A549 (cell line): ENCODE measurements at regions not wholly inside any gene's neighbourhood (a gene's known extent, or its start where the extent isn't known, plus 50 kb on each side); places are given as distances from the start of the nearest gene placed in this dataset.

ENCODE experiments used
- ATAC-seq, 2 experiments: fragments of 200-7000 bp in 1 of 2; fragments of >200 bp in 1 of 2; cut with Nextera tagmentation in 1 of 2; cut with Tn5 transposase in 1 of 2; 3 replicates each; pipeline versions ENCODE4 v1.8.0 to v1.9.1; 2018 to 2020; ENCODE audit warnings: mild to moderate bottlenecking in 1 of 2, moderate library complexity in 1 of 2
- CTCF ChIA-PET: fragments of 300-600 bp; sonication (Branson Sonifier 250); formaldehyde crosslinking; extraction: SDS; loops from one replicate; lab custom pipeline; 2021; ENCODE audit warnings: antibody characterized with exemption, inconsistent platforms; lab: Yijun Ruan, JAX
- POLR2A ChIA-PET: fragments of 350-600 bp; formaldehyde crosslinking; extraction: SDS; loops from one replicate; lab custom pipeline; 2021; ENCODE audit warnings: antibody characterized with exemption, inconsistent platforms; lab: Yijun Ruan, JAX
- DNase-seq, 2 experiments: peaks; one replicate each; pipeline versions ENCODE4 v3.0.0 to v3.0.0-alpha.2; 2011 to 2016; ENCODE audit warnings: low read depth in 1 of 2, low spot score in 1 of 2
- FAIRE-seq: peaks from 2 replicates; lab custom pipeline; 2011; peaks lifted over from hg19 to GRCh38; lab: Jason Lieb, UNC
- H3K27ac ChIP-seq, 2 experiments: fragments of >200 bp; sonication (Bioruptor Twin); formaldehyde crosslinking; 3 replicates each; pipeline ENCODE4 v1.5.1; 2016 to 2017
- H3K4me1 ChIP-seq: fragments of >200 bp; sonication (Bioruptor Twin); formaldehyde crosslinking; 3 replicates; pipeline ENCODE4 v1.6.1; 2016
- H3K4me2 ChIP-seq: fragments of >200 bp; sonication (Bioruptor Twin); formaldehyde crosslinking; 3 replicates; pipeline ENCODE4 v1.6.1; 2016
- H3K4me3 ChIP-seq: fragments of >200 bp; sonication (Bioruptor Twin); formaldehyde crosslinking; 3 replicates; pipeline ENCODE4 v1.5.1; 2016
- H3K9me3 ChIP-seq: fragments of >200 bp; sonication (Bioruptor Twin); formaldehyde crosslinking; 3 replicates; pipeline ENCODE4 v1.6.1; 2016
- CBX2 ChIP-seq: fragments of 200-600 bp; sonication (generic); IDR thresholded peaks from 2 replicates; pipeline ENCODE4 v1.6.1; 2016; ENCODE audit warnings: low read depth, mild to moderate bottlenecking, borderline replicate concordance
- CHD4 ChIP-seq: fragments of 200-600 bp; sonication (generic); IDR thresholded peaks from 2 replicates; pipeline ENCODE4 v1.6.1; 2016; ENCODE audit warnings: antibody characterized with exemption, mild to moderate bottlenecking, borderline replicate concordance
- EHMT2 ChIP-seq: fragments of 200-600 bp; sonication (generic); IDR thresholded peaks from 2 replicates; pipeline ENCODE4 v1.6.1; 2016; ENCODE audit warnings: antibody characterized with exemption, low read depth, mild to moderate bottlenecking, moderate library complexity
- FOXS1 ChIP-seq: fragments of 250-450 bp; sonication (Bioruptor Pico); IDR thresholded peaks from 2 replicates; pipeline ENCODE4 v1.5.0; 2020; ENCODE audit warnings: mild to moderate bottlenecking, moderate library complexity
- GATA3 ChIP-seq: IDR thresholded peaks from 2 replicates; pipeline ENCODE4 v1.6.1; 2012; ENCODE audit warnings: borderline replicate concordance
- HOXB13 ChIP-seq: fragments of 250-450 bp; sonication (Bioruptor Pico); IDR thresholded peaks from 2 replicates; pipeline ENCODE4 v1.5.0; 2020; ENCODE audit warnings: low read depth, mild to moderate bottlenecking, moderate library complexity
- HOXB5 ChIP-seq: fragments of 250-450 bp; sonication (Bioruptor Pico); IDR thresholded peaks from 2 replicates; pipeline ENCODE4 v1.5.0; 2020; ENCODE audit warnings: mild to moderate bottlenecking, moderate library complexity
- NFE2L2 ChIP-seq: fragments of 150-350 bp; conservative IDR thresholded peaks from 2 replicates; pipeline ENCODE4 v1.6.1; 2014; ENCODE audit warnings: low read length
- PHF8 ChIP-seq: fragments of 200-600 bp; sonication (generic); IDR thresholded peaks from 2 replicates; pipeline ENCODE4 v1.6.1; 2016; ENCODE audit warnings: low read depth, mild to moderate bottlenecking, antibody characterized with exemption, moderate library complexity, borderline replicate concordance
- POLR2A ChIP-seq: IDR thresholded peaks from 2 replicates; pipeline ENCODE4 v1.6.1; 2012; ENCODE audit warnings: mild to moderate bottlenecking, low read length
- RAD21 ChIP-seq, 2 experiments: fragments of >200 bp in 1 of 2; sonication (Bioruptor Twin) in 1 of 2; formaldehyde crosslinking in 1 of 2; IDR thresholded peaks in 1 of 2; conservative IDR thresholded peaks in 1 of 2; 2 replicates in 1 of 2; 3 replicates in 1 of 2; pipeline ENCODE4 v1.6.1; 2012 to 2018; ENCODE audit warnings: inconsistent platforms in 1 of 2
- RCOR1 ChIP-seq: fragments of 150-350 bp; IDR thresholded peaks from 2 replicates; pipeline ENCODE4 v1.6.1; 2014; ENCODE audit warnings: antibody characterized with exemption, low read length, low read depth
- RNF2 ChIP-seq: fragments of 200-600 bp; sonication (generic); IDR thresholded peaks from 2 replicates; pipeline ENCODE4 v1.6.1; 2016; ENCODE audit warnings: low read depth, mild to moderate bottlenecking, antibody characterized with exemption, moderate library complexity, borderline replicate concordance
- SREBF2 ChIP-seq: fragments of 450-650 bp; IDR thresholded peaks from 2 replicates; pipeline ENCODE4 v1.6.1; 2014; ENCODE audit warnings: mild to moderate bottlenecking, moderate library complexity
- ZC3H11A ChIP-seq: fragments of 450-650 bp; IDR thresholded peaks from 2 replicates; pipeline ENCODE4 v1.6.1; 2014; ENCODE audit warnings: antibody characterized with exemption, mild to moderate bottlenecking
- ZFP36 ChIP-seq: fragments of 450-650 bp; IDR thresholded peaks from 2 replicates; pipeline ENCODE4 v1.6.1; 2014; ENCODE audit warnings: borderline replicate concordance; ENCODE audit not compliant: partially characterized antibody
- WGBS: methylation state at CpG from one replicate; pipeline ENCODE4 v1.1.6; 2017; ENCODE audit errors: missing lambda C conversion rate; 5-methylcytosine and 5-hydroxymethylcytosine counted together
- TF ChIP-seq, protein P1 (sequence below): fragments of 250-450 bp; sonication (Bioruptor Pico); IDR thresholded peaks from 2 replicates; pipeline ENCODE4 v1.5.0; 2020; ENCODE audit warnings: low read depth, mild to moderate bottlenecking, moderate library complexity
- TF ChIP-seq, protein P2 (sequence below): IDR thresholded peaks from 2 replicates; pipeline ENCODE4 v1.6.1; 2012
- TF ChIP-seq, protein P3 (sequence below): fragments of 250-450 bp; sonication (Bioruptor Pico); IDR thresholded peaks from 2 replicates; pipeline ENCODE4 v1.5.0; 2021; ENCODE audit warnings: mild to moderate bottlenecking, moderate library complexity, borderline replicate concordance
- TF ChIP-seq, protein P4 (sequence below): fragments of 150-350 bp; IDR thresholded peaks from 2 replicates; pipeline ENCODE4 v1.6.1; 2014; ENCODE audit warnings: low read depth, mild to moderate bottlenecking, low read length
- TF ChIP-seq, protein P5 (sequence below): IDR thresholded peaks from 2 replicates; pipeline ENCODE4 v1.6.1; 2012

DNA sequence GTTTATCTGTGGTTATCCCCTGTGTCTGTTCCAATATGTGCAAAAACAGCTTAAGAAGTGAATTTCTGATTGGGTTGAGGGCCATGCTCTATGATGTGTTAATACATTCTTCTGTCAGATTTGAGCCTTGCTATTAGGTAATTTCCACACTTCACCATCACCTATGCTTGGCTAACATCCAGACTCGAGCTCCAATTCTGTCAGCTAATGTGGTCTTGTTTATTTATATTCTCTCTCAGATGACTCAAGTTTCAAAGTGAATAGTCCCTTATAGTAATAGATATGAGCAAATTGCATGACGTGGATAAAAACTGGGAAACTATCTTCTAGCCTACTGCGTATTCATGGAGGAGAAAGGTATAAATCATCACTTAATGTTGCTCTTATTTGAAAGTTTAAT is 451.3 kb downstream of the SNAPC1 start:
- 14% methylated on average over 3 of the region's 3 CpGs for WGBS
- Histone ChIP-seq H3K9me3 (no peaks in the 10 kb centered on the region), H3K27ac (no peak overlapping the region), H3K4me3 (no peak overlapping the region), H3K4me2 (no peak overlapping the region), H3K4me1 (no peaks in the 10 kb centered on the region)
- ATAC-seq (no peak), FAIRE-seq (no peak), DNase-seq (no peak)
- CTCF ChIA-PET, result no interaction called here
- TF ChIP-seq, protein P1, sequence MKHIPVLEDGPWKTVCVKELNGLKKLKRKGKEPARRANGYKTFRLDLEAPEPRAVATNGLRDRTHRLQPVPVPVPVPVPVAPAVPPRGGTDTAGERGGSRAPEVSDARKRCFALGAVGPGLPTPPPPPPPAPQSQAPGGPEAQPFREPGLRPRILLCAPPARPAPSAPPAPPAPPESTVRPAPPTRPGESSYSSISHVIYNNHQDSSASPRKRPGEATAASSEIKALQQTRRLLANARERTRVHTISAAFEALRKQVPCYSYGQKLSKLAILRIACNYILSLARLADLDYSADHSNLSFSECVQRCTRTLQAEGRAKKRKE (CRISPR knock-in tag), result no peak
- TF ChIP-seq RAD21 (conservative IDR thresholded peaks at IDR 0.05 in 1 of 2, IDR thresholded peaks at IDR 0.05 in 1 of 2), result no peak
- TF ChIP-seq HOXB5 (CRISPR knock-in tag), result no peak
- no peak for TF ChIP-seq SREBF2
- TF ChIP-seq RNF2, result no peak
- TF ChIP-seq, protein P2, sequence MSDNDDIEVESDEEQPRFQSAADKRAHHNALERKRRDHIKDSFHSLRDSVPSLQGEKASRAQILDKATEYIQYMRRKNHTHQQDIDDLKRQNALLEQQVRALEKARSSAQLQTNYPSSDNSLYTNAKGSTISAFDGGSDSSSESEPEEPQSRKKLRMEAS, result no peak
- no peak for TF ChIP-seq CBX2
- no peak for TF ChIP-seq CHD4
- TF ChIP-seq, protein P3, sequence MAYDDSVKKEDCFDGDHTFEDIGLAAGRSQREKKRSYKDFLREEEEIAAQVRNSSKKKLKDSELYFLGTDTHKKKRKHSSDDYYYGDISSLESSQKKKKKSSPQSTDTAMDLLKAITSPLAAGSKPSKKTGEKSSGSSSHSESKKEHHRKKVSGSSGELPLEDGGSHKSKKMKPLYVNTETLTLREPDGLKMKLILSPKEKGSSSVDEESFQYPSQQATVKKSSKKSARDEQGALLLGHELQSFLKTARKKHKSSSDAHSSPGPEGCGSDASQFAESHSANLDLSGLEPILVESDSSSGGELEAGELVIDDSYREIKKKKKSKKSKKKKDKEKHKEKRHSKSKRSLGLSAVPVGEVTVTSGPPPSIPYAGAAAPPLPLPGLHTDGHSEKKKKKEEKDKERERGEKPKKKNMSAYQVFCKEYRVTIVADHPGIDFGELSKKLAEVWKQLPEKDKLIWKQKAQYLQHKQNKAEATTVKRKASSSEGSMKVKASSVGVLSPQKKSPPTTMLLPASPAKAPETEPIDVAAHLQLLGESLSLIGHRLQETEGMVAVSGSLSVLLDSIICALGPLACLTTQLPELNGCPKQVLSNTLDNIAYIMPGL, result no peak
- no peak for TF ChIP-seq HOXB13 (CRISPR knock-in tag)
- TF ChIP-seq EHMT2, result no peak
- POLR2A ChIA-PET, result no interaction called here

DNA sequence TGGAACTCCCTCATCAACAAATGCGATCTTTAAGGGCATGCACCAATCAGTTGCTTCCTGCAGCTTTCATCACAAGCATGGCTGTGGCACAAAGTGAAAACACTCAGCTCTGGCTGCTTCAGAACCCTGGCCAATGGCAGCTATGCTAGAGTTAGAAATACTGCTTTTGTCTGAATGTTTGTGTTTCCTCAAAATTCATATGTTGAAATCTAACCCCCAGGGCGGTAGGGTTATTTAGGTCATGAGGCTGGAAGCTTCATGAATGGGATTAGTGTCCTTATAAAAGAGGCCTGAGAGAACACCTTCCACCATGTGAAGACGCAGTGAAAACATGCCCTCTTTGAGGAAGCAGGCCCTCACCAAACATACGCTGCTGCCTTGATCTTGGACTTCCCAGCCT is 453.9 kb downstream of the SNAPC1 start:
- 9% methylated on average over 4 of the region's 4 CpGs for WGBS
- FAIRE-seq (no peak), ATAC-seq (no peak), DNase-seq (no peak)
- ChIA-PET POLR2A (no interaction called here), CTCF (interaction anchor here (1.0 kb wide), 1 partner anchor 379 kb away, joined by 3 read pairs; no protein-coding TSS in a partner anchor)
- TF ChIP-seq, protein P4, sequence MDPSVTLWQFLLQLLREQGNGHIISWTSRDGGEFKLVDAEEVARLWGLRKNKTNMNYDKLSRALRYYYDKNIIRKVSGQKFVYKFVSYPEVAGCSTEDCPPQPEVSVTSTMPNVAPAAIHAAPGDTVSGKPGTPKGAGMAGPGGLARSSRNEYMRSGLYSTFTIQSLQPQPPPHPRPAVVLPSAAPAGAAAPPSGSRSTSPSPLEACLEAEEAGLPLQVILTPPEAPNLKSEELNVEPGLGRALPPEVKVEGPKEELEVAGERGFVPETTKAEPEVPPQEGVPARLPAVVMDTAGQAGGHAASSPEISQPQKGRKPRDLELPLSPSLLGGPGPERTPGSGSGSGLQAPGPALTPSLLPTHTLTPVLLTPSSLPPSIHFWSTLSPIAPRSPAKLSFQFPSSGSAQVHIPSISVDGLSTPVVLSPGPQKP, result no peak
- TF ChIP-seq POLR2A (no peak), SREBF2 (no peak), RCOR1 (no peak), FOXS1 (CRISPR knock-in tag) (no peak), GATA3 (no peak), ZC3H11A (no peak), ZFP36 (no peak), HOXB5 (CRISPR knock-in tag) (no peak), NFE2L2 (no peak), CBX2 (no peak), PHF8 (no peak)
- TF ChIP-seq, protein P5, sequence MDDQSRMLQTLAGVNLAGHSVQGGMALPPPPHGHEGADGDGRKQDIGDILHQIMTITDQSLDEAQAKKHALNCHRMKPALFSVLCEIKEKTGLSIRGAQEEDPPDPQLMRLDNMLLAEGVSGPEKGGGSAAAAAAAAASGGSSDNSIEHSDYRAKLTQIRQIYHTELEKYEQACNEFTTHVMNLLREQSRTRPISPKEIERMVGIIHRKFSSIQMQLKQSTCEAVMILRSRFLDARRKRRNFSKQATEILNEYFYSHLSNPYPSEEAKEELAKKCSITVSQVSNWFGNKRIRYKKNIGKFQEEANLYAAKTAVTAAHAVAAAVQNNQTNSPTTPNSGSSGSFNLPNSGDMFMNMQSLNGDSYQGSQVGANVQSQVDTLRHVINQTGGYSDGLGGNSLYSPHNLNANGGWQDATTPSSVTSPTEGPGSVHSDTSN, result no peak
- no peak overlapping the region for H3K4me3 ChIP-seq
- H3K27ac ChIP-seq, result no peak overlapping the region
- H3K4me1 ChIP-seq, result no peaks in the 10 kb centered on the region
- no peak overlapping the region for H3K4me2 ChIP-seq
- no peaks in the 10 kb centered on the region for H3K9me3 ChIP-seq
